AG04450 (cell line): ENCODE measurements at regions not wholly inside any gene's neighbourhood (a gene's known extent, or its start where the extent isn't known, plus 50 kb on each side); places are given as distances from the start of the nearest gene placed in this dataset.

ENCODE experiments used
- CTCF ChIA-PET: fragments of 300-600, 350-600 bp; formaldehyde crosslinking; extraction: SDS; loops from one replicate; lab custom pipeline; 2022; ENCODE audit warnings: antibody characterized with exemption, inconsistent platforms; lab: Charles Lee
- POLR2A ChIA-PET: fragments of 350-600 bp; formaldehyde crosslinking; extraction: SDS; loops from one replicate; lab custom pipeline; 2021; ENCODE audit warnings: antibody characterized with exemption, inconsistent platforms; lab: Yijun Ruan, JAX
- DNase-seq: peaks from one replicate; pipeline ENCODE4 v3.0.0-alpha.2; 2011; ENCODE audit warnings: low read depth, low spot score
- H3K27ac ChIP-seq: one replicate; pipeline ENCODE4 v1.5.1; 2012; ENCODE audit warnings: low read depth, low read length, control low read depth
- H3K27me3 ChIP-seq: one replicate; pipeline ENCODE4 v1.6.0; 2012; ENCODE audit warnings: low read length; ENCODE audit not compliant: control insufficient read depth, insufficient read depth
- H3K4me3 ChIP-seq: 2 replicates; pipeline ENCODE4 v1.5.1; 2011; ENCODE audit warnings: mild to moderate bottlenecking, low read depth, low read length, control low read depth
- H3K9me3 ChIP-seq: 2 replicates; pipeline ENCODE4 v1.5.1; 2012; ENCODE audit warnings: low read length; ENCODE audit not compliant: control insufficient read depth, insufficient read depth
- CTCF ChIP-seq: IDR thresholded peaks from 2 replicates; pipeline ENCODE4 v1.5.1; 2011; ENCODE audit warnings: low read depth, low read length, control low read depth, inconsistent platforms

- no peak overlapping the region for H3K4me3 ChIP-seq
- H3K9me3 ChIP-seq = no peaks in the 10 kb centered on the region
- POLR2A ChIA-PET = no interaction called here
- DNase-seq = no peak
- CTCF ChIA-PET = no interaction called here
- TF ChIP-seq CTCF = no peak
- no peaks in the 10 kb centered on the region for H3K27me3 ChIP-seq
- H3K27ac ChIP-seq = no peak overlapping the region
Measured at GRCh38 chr10:53572799-53573198, 800.2 kb upstream of the MBL2 start.

- no peak for DNase-seq
- H3K27me3 ChIP-seq = no peaks in the 10 kb centered on the region
- H3K4me3 ChIP-seq = no peak overlapping the region
- TF ChIP-seq CTCF = no peak
- H3K27ac ChIP-seq = no peak overlapping the region
- ChIA-PET POLR2A (no interaction called here), CTCF (no interaction called here)
- H3K9me3 ChIP-seq = no peaks in the 10 kb centered on the region
Measured at GRCh38 chr10:53570221-53570620, 797.6 kb upstream of the MBL2 start.

GRCh38 chr10:53569455-53569854 lies 796.9 kb upstream of the MBL2 start:
- H3K27me3 ChIP-seq = no peaks in the 10 kb centered on the region
- H3K27ac ChIP-seq = no peak overlapping the region
- no peak for DNase-seq
- ChIA-PET CTCF (no interaction called here), POLR2A (no interaction called here)
- no peak overlapping the region for H3K4me3 ChIP-seq
- H3K9me3 ChIP-seq = no peaks in the 10 kb centered on the region
- no peak for TF ChIP-seq CTCF

- TF ChIP-seq CTCF = no peak
- H3K27ac ChIP-seq = no peak overlapping the region
- no peaks in the 10 kb centered on the region for H3K27me3 ChIP-seq
- CTCF ChIA-PET = no interaction called here
- no peaks in the 10 kb centered on the region for H3K9me3 ChIP-seq
- POLR2A ChIA-PET = no interaction called here
- no peak for DNase-seq
- H3K4me3 ChIP-seq = no peak overlapping the region
Measured at GRCh38 chr10:53548664-53549063, 776.1 kb upstream of the MBL2 start.

GRCh38 chr10:53547364-53547763 lies 774.8 kb upstream of the MBL2 start:
- DNase-seq = no peak
- no peak overlapping the region for H3K27ac ChIP-seq
- TF ChIP-seq CTCF = no peak
- H3K9me3 ChIP-seq = no peaks in the 10 kb centered on the region
- CTCF ChIA-PET = no interaction called here
- H3K4me3 ChIP-seq = no peak overlapping the region
- no peaks in the 10 kb centered on the region for H3K27me3 ChIP-seq
- POLR2A ChIA-PET = no interaction called here
